ENCODE measurements at regions not wholly inside any gene's neighbourhood (a gene's known extent, or its start where the extent isn't known, plus 50 kb on each side); places are given as distances from the start of the nearest gene placed in this dataset.

DNA sequence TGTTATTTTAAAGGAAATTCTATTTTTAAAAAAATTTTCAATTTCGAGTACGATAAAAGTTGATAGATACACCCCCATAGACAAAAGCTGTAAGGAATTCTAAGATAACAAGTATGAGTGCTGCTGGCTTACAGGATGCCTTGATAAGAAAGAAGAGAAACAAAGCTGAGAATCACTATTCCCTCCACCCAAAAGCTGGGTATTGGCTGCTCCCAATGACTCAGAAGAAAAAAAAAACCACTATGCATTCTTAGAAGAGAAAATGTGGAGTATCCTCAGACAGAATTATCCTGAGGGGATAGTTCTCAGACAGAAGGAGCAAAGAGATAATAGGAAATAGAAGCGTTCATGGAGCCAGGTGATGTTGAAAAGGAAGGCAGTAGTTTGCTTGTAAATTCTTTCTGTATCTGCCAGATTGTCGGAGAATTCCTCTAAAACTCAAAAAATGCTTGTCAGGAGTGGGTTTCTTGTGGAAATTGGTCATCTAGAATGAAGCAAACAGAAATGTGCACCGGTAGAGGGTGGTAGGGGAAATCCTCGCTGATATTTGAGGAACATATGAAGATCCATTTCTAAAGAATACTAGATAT is 217.5 kb upstream of the ADAMTS3 start:
- H4K20me1 ChIP-seq (ENCODE audit: insufficient read depth), result no peaks in the 10 kb centered on the region
- H3K79me2 ChIP-seq (ENCODE audit: insufficient read depth, low read length), result no peaks in the 10 kb centered on the region
- intact Hi-C loops (cut with micrococcal nuclease), result no loop called here
- POLR2A ChIA-PET, result no interaction called here
- peaks cover 12% of the 10 kb centered on the region; the same call in 1 of the 2 replicates for H3K27me3 ChIP-seq (ENCODE audit: insufficient read depth, low read length)
- no peaks in the 10 kb centered on the region for H3K9me2 ChIP-seq (ENCODE audit: insufficient read depth)
- H3K27ac ChIP-seq (ENCODE audit: low read depth, low read length), result no peak overlapping the region
- CTCF ChIA-PET, result no interaction called here
- RAD21 ChIA-PET (ENCODE audit: low non-redundant PET in 1 of 2, low total read pairs in 2 of 2, uncharacterized antibody in 2 of 2, unreplicated experiment in 2 of 2), result no interaction called here
- BruUV-seq (replicated peaks), result no TSS peak
- H2AFZ ChIP-seq (ENCODE audit: low read depth, low read length, poor library complexity, severe bottlenecking), result no peak overlapping the region
- no peaks in the 10 kb centered on the region for H3K36me3 ChIP-seq (ENCODE audit: control insufficient read depth in 1 of 2, insufficient read depth in 2 of 2, low read length in 2 of 2)
- DNase-seq (ENCODE audit: low read depth, low spot score) (no peak), ATAC-seq (no peak)
- H3K4me3 ChIP-seq (replicated peaks in 1 of 2; ENCODE audit: low read depth in 1 of 2, low read length in 2 of 2), result no peak overlapping the region
- H3K9me3 ChIP-seq (ENCODE audit: control insufficient read depth in 1 of 2, insufficient read depth in 1 of 2, low read depth in 1 of 2, low read length in 2 of 2), result no peaks in the 10 kb centered on the region; a peak in 1 of 4 replicates
- no peak overlapping the region for H3K9ac ChIP-seq (ENCODE audit: low read length)
- TF ChIP-seq EZH2phosphoT487 (IDR thresholded peaks at IDR 0.05; ENCODE audit: borderline replicate concordance) (no peak), RAD21 (IDR thresholded peaks at IDR 0.05; ENCODE audit: low read depth) (no peak), ZFX (IDR thresholded peaks at IDR 0.05) (no peak), SP1 (IDR thresholded peaks at IDR 0.05; ENCODE audit: low read depth) (no peak), POLR2AphosphoS5 (IDR thresholded peaks at IDR 0.05; ENCODE audit: low read depth, low read length) (no peak), EZH2 (IDR thresholded peaks at IDR 0.05) (no peak)
- TF ChIP-seq, protein P1, sequence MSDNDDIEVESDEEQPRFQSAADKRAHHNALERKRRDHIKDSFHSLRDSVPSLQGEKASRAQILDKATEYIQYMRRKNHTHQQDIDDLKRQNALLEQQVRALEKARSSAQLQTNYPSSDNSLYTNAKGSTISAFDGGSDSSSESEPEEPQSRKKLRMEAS (IDR thresholded peaks at IDR 0.05), result no peak
- H3K4me1 ChIP-seq (ENCODE audit: control insufficient read depth in 1 of 2, insufficient read depth in 2 of 2, low read length in 2 of 2), result no peaks in the 10 kb centered on the region
- no peak overlapping the region for H3K4me2 ChIP-seq (ENCODE audit: low read length)

DNA sequence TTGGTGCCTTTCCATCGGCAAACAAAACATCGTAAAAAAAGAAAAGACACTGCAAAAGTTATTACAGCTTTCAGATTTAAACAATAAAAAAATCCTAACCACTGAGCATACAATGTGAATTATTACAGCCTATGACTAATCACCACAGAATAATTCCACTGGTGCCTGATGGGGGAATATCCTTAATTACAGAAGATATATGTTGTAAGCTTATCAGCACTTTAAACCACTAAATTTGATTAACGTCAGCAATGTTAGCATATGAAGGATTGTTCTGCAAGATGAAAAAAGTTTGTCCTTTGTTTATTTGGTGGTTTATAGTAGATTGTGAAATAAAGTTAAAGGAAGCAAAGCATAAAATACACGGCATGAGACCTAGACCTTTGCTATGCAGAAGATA is 210.2 kb upstream of the ADAMTS3 start:
- Histone ChIP-seq H3K4me2 (ENCODE audit: low read length) (no peak overlapping the region), H3K4me3 (replicated peaks in 1 of 2; ENCODE audit: low read depth in 1 of 2, low read length in 2 of 2) (no peak overlapping the region), H3K4me1 (ENCODE audit: control insufficient read depth in 1 of 2, insufficient read depth in 2 of 2, low read length in 2 of 2) (no peaks in the 10 kb centered on the region), H3K9me2 (ENCODE audit: insufficient read depth) (no peaks in the 10 kb centered on the region), H3K36me3 (ENCODE audit: control insufficient read depth in 1 of 2, insufficient read depth in 2 of 2, low read length in 2 of 2) (no peaks in the 10 kb centered on the region), H3K9ac (ENCODE audit: low read length) (no peak overlapping the region), H2AFZ (ENCODE audit: low read depth, low read length, poor library complexity, severe bottlenecking) (no peak overlapping the region), H3K79me2 (ENCODE audit: insufficient read depth, low read length) (no peaks in the 10 kb centered on the region), H3K9me3 (ENCODE audit: control insufficient read depth in 1 of 2, insufficient read depth in 1 of 2, low read depth in 1 of 2, low read length in 2 of 2) (no peaks in the 10 kb centered on the region), H3K27me3 (ENCODE audit: insufficient read depth, low read length) (peaks cover 12% of the 10 kb centered on the region; the same call in 1 of the 2 replicates), H3K27ac (ENCODE audit: low read depth, low read length) (no peak overlapping the region), H4K20me1 (ENCODE audit: insufficient read depth) (no peaks in the 10 kb centered on the region)
- TF ChIP-seq JUND (IDR thresholded peaks at IDR 0.05) (no peak), ZFX (IDR thresholded peaks at IDR 0.05) (no peak), SIN3A (IDR thresholded peaks at IDR 0.05; ENCODE audit: low read depth) (no peak), RAD21 (IDR thresholded peaks at IDR 0.05; ENCODE audit: low read depth) (no peak)
- TF ChIP-seq, protein P2, sequence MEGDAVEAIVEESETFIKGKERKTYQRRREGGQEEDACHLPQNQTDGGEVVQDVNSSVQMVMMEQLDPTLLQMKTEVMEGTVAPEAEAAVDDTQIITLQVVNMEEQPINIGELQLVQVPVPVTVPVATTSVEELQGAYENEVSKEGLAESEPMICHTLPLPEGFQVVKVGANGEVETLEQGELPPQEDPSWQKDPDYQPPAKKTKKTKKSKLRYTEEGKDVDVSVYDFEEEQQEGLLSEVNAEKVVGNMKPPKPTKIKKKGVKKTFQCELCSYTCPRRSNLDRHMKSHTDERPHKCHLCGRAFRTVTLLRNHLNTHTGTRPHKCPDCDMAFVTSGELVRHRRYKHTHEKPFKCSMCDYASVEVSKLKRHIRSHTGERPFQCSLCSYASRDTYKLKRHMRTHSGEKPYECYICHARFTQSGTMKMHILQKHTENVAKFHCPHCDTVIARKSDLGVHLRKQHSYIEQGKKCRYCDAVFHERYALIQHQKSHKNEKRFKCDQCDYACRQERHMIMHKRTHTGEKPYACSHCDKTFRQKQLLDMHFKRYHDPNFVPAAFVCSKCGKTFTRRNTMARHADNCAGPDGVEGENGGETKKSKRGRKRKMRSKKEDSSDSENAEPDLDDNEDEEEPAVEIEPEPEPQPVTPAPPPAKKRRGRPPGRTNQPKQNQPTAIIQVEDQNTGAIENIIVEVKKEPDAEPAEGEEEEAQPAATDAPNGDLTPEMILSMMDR (IDR thresholded peaks at IDR 0.05 in 2 of 3, conservative IDR thresholded peaks at IDR 0.05 in 1 of 3; ENCODE audit: borderline replicate concordance in 1 of 3, insufficient read depth in 1 of 3, low read depth in 2 of 3, low read length in 2 of 3), result no peak
- no TSS peak for BruUV-seq (replicated peaks)
- RAD21 ChIA-PET (ENCODE audit: low non-redundant PET in 1 of 2, low total read pairs in 2 of 2, uncharacterized antibody in 2 of 2, unreplicated experiment in 2 of 2), result no interaction called here
- DNase-seq (ENCODE audit: low read depth, low spot score) (no peak), ATAC-seq (no peak)
- CTCF ChIA-PET, result no interaction called here
- intact Hi-C loops (cut with micrococcal nuclease), result no loop called here
- POLR2A ChIA-PET, result no interaction called here

All from HCT116 (cell line).